Brain microvascular endothelial cell (primary cell): ENCODE measurements at regions not wholly inside any gene's neighbourhood (a gene's known extent, or its start where the extent isn't known, plus 50 kb on each side); places are given as distances from the start of the nearest gene placed in this dataset.

Experiments used
- DNase-seq: peaks from one replicate; pipeline ENCODE4 v3.0.0-alpha.2; 2020
- H3K27ac ChIP-seq: fragments of 250-450 bp; sonication (Bioruptor Pico); 2 replicates; pipeline ENCODE4 v1.5.1; 2020; ENCODE audit warnings: mild to moderate bottlenecking, moderate library complexity
- H3K27me3 ChIP-seq: fragments of 250-450 bp; sonication (Bioruptor Pico); replicated peaks from 2 replicates; pipeline ENCODE4 v1.5.1; 2020; ENCODE audit warnings: mild to moderate bottlenecking
- H3K36me3 ChIP-seq: fragments of 250-450 bp; sonication (Bioruptor Pico); replicated peaks from 2 replicates; pipeline ENCODE4 v1.5.1; 2020; ENCODE audit warnings: mild to moderate bottlenecking
- H3K4me3 ChIP-seq: 2 replicates; pipeline ENCODE4 v1.5.1; 2011; ENCODE audit warnings: low read depth, mild to moderate bottlenecking, control low read depth, low read length, moderate library complexity
- CTCF ChIP-seq: IDR thresholded peaks from 2 replicates; pipeline ENCODE4 v1.5.1; 2011; ENCODE audit warnings: low read depth, mild to moderate bottlenecking, moderate library complexity, low read length, control low read depth, inconsistent platforms; ENCODE audit errors: missing control alignments
- in situ Hi-C: cut with HindIII; loops from 2 replicates; pipeline ENCODE4 v1.10.0; 2017; ENCODE audit warnings: low sequenced_read_pairs, low pct_ligation_motif_present

- TF ChIP-seq CTCF: no peak
- in situ Hi-C loops: no loop called here
- Histone ChIP-seq H3K27me3 (no peaks in the 10 kb centered on the region), H3K27ac (no peak overlapping the region), H3K36me3 (no peaks in the 10 kb centered on the region), H3K4me3 (no peak overlapping the region)
- DNase-seq: no peak
Measured at GRCh38 chr15:46146002-46146401, 511.2 kb downstream of the SQOR start.

GRCh38 chr15:46146915-46147314 is 512.1 kb downstream of the SQOR start:
- no peaks in the 10 kb centered on the region for H3K36me3 ChIP-seq
- in situ Hi-C loops: no loop called here

GRCh38 chr15:46151786-46152185 is 517.0 kb downstream of the SQOR start:
- Histone ChIP-seq H3K4me3 (no peak overlapping the region), H3K27me3 (no peaks in the 10 kb centered on the region), H3K27ac (no peak overlapping the region), H3K36me3 (no peaks in the 10 kb centered on the region)
- in situ Hi-C loops: no loop called here
- DNase-seq: no peak
- TF ChIP-seq CTCF: no peak

More at GRCh38 chr15:46146915-46147314, 512.1 kb downstream of the SQOR start:
- H3K27ac ChIP-seq: no peak overlapping the region
- H3K27me3 ChIP-seq: no peaks in the 10 kb centered on the region
- H3K4me3 ChIP-seq: no peak overlapping the region
- no peak for TF ChIP-seq CTCF
- DNase-seq: no peak

- H3K27me3 ChIP-seq: no peaks in the 10 kb centered on the region
- H3K4me3 ChIP-seq: no peak overlapping the region
- TF ChIP-seq CTCF: no peak
- in situ Hi-C loops: no loop called here
- no peak for DNase-seq
- H3K27ac ChIP-seq: no peak overlapping the region
- no peaks in the 10 kb centered on the region for H3K36me3 ChIP-seq
Measured at GRCh38 chr15:46166750-46167149, 531.9 kb downstream of the SQOR start.

GRCh38 chr15:46170326-46170725 is 535.5 kb downstream of the SQOR start:
- no peaks in the 10 kb centered on the region for H3K36me3 ChIP-seq
- no peaks in the 10 kb centered on the region for H3K27me3 ChIP-seq
- no peak overlapping the region for H3K27ac ChIP-seq
- DNase-seq: no peak
- in situ Hi-C loops: no loop called here
- no peak for TF ChIP-seq CTCF
- no peak overlapping the region for H3K4me3 ChIP-seq

- H3K4me3 ChIP-seq: no peak overlapping the region
- no peaks in the 10 kb centered on the region for H3K27me3 ChIP-seq
- TF ChIP-seq CTCF: no peak
- no peak for DNase-seq
- H3K36me3 ChIP-seq: no peaks in the 10 kb centered on the region
- in situ Hi-C loops: no loop called here
- H3K27ac ChIP-seq: no peak overlapping the region
Measured at GRCh38 chr15:46174122-46174521, 539.3 kb downstream of the SQOR start.
